HepG2 (cell line): ENCODE measurements at regions not wholly inside any gene's neighbourhood (a gene's known extent, or its start where the extent isn't known, plus 50 kb on each side); places are given as distances from the start of the nearest gene placed in this dataset.

Source experiments
- ATAC-seq: fragments of 200-7000 bp; cut with Tn5 transposase; 3 replicates; pipeline ENCODE4 v1.9.1; 2020; ENCODE audit warnings: mild to moderate bottlenecking, moderate library complexity
- BruUV-seq: library from RNA; stranded (reverse); fragments of 400-500 nt; replicated peaks from 2 replicates; lab custom pipeline; 2021; lab: Mats Ljungman, UMichigan
- CTCF ChIA-PET: fragments of 300-600 bp; formaldehyde crosslinking; extraction: SDS; loops from one replicate; lab custom pipeline; 2021; ENCODE audit warnings: low total read pairs, inconsistent platforms, low intra/inter-chr PET ratio; lab: Yijun Ruan, JAX
- POLR2A ChIA-PET: fragments of 350-600 bp; sonication (Branson Sonifier 250); formaldehyde crosslinking; loops from one replicate; lab custom pipeline; 2020; ENCODE audit warnings: antibody characterized with exemption, inconsistent platforms; lab: Yijun Ruan, JAX
- DNase-seq: peaks from one replicate; pipeline ENCODE4 v3.0.0-alpha.2; 2015; ENCODE audit warnings: low spot score
- FAIRE-seq: peaks from 3 replicates; lab custom pipeline; 2011; peaks lifted over from hg19 to GRCh38; lab: Jason Lieb, UNC
- H2AFZ ChIP-seq: one replicate; pipeline ENCODE4 v1.6.1; 2011; ENCODE audit warnings: low read length, inconsistent platforms
- H3K27ac ChIP-seq: fragments of 300-600 bp; 3 replicates; pipeline ENCODE4 v1.8.0; 2011; ENCODE audit warnings: mixed run types, mild to moderate bottlenecking, mixed read lengths, low read length, inconsistent platforms; ENCODE audit not compliant: insufficient read depth; ENCODE audit errors: extremely low read length
- H3K27me3 ChIP-seq, 2 experiments: fragments of 200-600 bp in 1 of 2; 2 replicates in 1 of 2; 3 replicates in 1 of 2; pipeline versions ENCODE4 v1.6.0 to v1.8.0; 2011; ENCODE audit warnings: low read length in 2 of 2, mild to moderate bottlenecking in 2 of 2, moderate library complexity in 2 of 2, inconsistent platforms in 1 of 2; ENCODE audit not compliant: insufficient read depth in 2 of 2, control insufficient read depth in 1 of 2
- H3K36me3 ChIP-seq, 2 experiments: fragments of 200-600 bp in 1 of 2; replicated peaks in 1 of 2; 2 replicates in 1 of 2; 3 replicates in 1 of 2; pipeline versions ENCODE4 v1.5.1 to v1.8.0; 2011; ENCODE audit warnings: low read length in 2 of 2, inconsistent platforms in 1 of 2; ENCODE audit not compliant: insufficient read depth in 2 of 2, control insufficient read depth in 1 of 2
- H3K4me1 ChIP-seq: 2 replicates; pipeline ENCODE4 v1.5.1; 2012; ENCODE audit warnings: low read length, inconsistent platforms; ENCODE audit not compliant: insufficient read depth
- H3K4me2 ChIP-seq: 2 replicates; pipeline ENCODE4 v1.6.0; 2011; ENCODE audit warnings: low read depth, low read length, inconsistent platforms
- H3K4me3 ChIP-seq, 3 experiments: fragments of 200-600 bp in 1 of 3; sonication (generic), shearing (Covaris generic) in 1 of 3; replicated peaks in 1 of 3; 2 replicates each; pipeline ENCODE4 v1.5.1; 2011 to 2016; ENCODE audit warnings: low read length in 3 of 3, inconsistent platforms in 2 of 3, low read depth in 2 of 3, mild to moderate bottlenecking in 2 of 3, control low read depth in 1 of 3, mixed read lengths in 1 of 3; ENCODE audit not compliant: insufficient read depth in 1 of 3
- H3K79me2 ChIP-seq: one replicate; pipeline ENCODE4 v1.6.1; 2011; ENCODE audit warnings: low read length, inconsistent platforms; ENCODE audit not compliant: insufficient read depth
- H3K9ac ChIP-seq: 2 replicates; pipeline ENCODE4 v1.6.0; 2011; ENCODE audit warnings: mild to moderate bottlenecking, low read depth, low read length, inconsistent platforms; ENCODE audit not compliant: insufficient read depth
- H3K9me3 ChIP-seq: 2 replicates; pipeline ENCODE4 v1.5.1; 2012; ENCODE audit warnings: mild to moderate bottlenecking, low read length
- H4K20me1 ChIP-seq: 2 replicates; pipeline ENCODE4 v1.6.0; 2011; ENCODE audit warnings: inconsistent platforms, mild to moderate bottlenecking, low read length, moderate library complexity; ENCODE audit not compliant: insufficient read depth
- CEBPG ChIP-seq: IDR thresholded peaks from 2 replicates; pipeline ENCODE4 v1.6.1; 2016
- JUN ChIP-seq: sonication (generic); formaldehyde crosslinking; IDR thresholded peaks from 2 replicates; pipeline ENCODE4 v1.4.0; 2020; ENCODE audit warnings: mild to moderate bottlenecking, missing genetic modification reagents
- KDM5B ChIP-seq: sonication (generic); formaldehyde crosslinking; IDR thresholded peaks from 2 replicates; pipeline ENCODE4 v1.4.0; 2020; ENCODE audit warnings: missing genetic modification reagents, mild to moderate bottlenecking, borderline replicate concordance
- MTA1 ChIP-seq: sonication (generic); formaldehyde crosslinking; IDR thresholded peaks from 2 replicates; pipeline ENCODE4 v1.4.0; 2020; ENCODE audit warnings: missing genetic modification reagents, mild to moderate bottlenecking, borderline replicate concordance
- MYNN ChIP-seq: sonication (generic); formaldehyde crosslinking; IDR thresholded peaks from 2 replicates; pipeline ENCODE4 v1.4.0; 2020; ENCODE audit warnings: mild to moderate bottlenecking, low read depth, missing genetic modification reagents
- NBN ChIP-seq: fragments of 450-650 bp; conservative IDR thresholded peaks from 2 replicates; pipeline ENCODE4 v1.6.1; 2017
- RFXAP ChIP-seq: sonication (generic); formaldehyde crosslinking; IDR thresholded peaks from 2 replicates; pipeline ENCODE4 v1.4.0; 2020; ENCODE audit warnings: missing genetic modification reagents, borderline replicate concordance
- ZNF138 ChIP-seq: sonication (generic); formaldehyde crosslinking; IDR thresholded peaks from 2 replicates; pipeline ENCODE4 v1.5.0; 2020; ENCODE audit warnings: mild to moderate bottlenecking, low read depth, missing genetic modification reagents
- ZNF282 ChIP-seq: fragments of 450-650 bp; IDR thresholded peaks from 2 replicates; pipeline ENCODE4 v1.6.1; 2018; ENCODE audit not compliant: partially characterized antibody
- ZNF501 ChIP-seq: sonication (generic); formaldehyde crosslinking; IDR thresholded peaks from 2 replicates; pipeline ENCODE4 v1.5.1; 2020; ENCODE audit warnings: mild to moderate bottlenecking, moderate library complexity, missing genetic modification reagents
- ZNF616 ChIP-seq: sonication (generic); formaldehyde crosslinking; IDR thresholded peaks from 2 replicates; pipeline ENCODE4 v1.5.0; 2020; ENCODE audit warnings: low read depth, mild to moderate bottlenecking, missing genetic modification reagents
- ZSCAN20 ChIP-seq: sonication (generic); formaldehyde crosslinking; IDR thresholded peaks from 2 replicates; pipeline ENCODE4 v1.4.0; 2020; ENCODE audit warnings: missing genetic modification reagents, mild to moderate bottlenecking, borderline replicate concordance
- whole genome bisulfite sequencing: methylation state at CpG from one replicate; pipeline ENCODE4 v1.1.6; 2017; ENCODE audit warnings: low lambda C conversion rate; 5-methylcytosine and 5-hydroxymethylcytosine counted together
- in situ Hi-C: cut with HindIII; loops from 2 replicates; pipeline ENCODE4 v1.10.0; 2017; ENCODE audit warnings: low pct_unique_long_range_greater_than_20kb; ENCODE audit not compliant: extremely low pct_ligation_motif_present
- intact Hi-C: fragments of 100-400 bp; cut with micrococcal nuclease; formaldehyde crosslinking; loops from one replicate; pipeline ENCODE4 v1.10.0; 2022; ENCODE audit not compliant: unreplicated experiment
- TF ChIP-seq, protein P1 (sequence below): IDR thresholded peaks from 2 replicates; pipeline ENCODE4 v1.6.1; 2018; ENCODE audit warnings: missing genetic modification reagents
- TF ChIP-seq, protein P2 (sequence below): IDR thresholded peaks from 2 replicates; pipeline ENCODE4 v1.6.1; 2016; ENCODE audit warnings: mild to moderate bottlenecking, missing biosample characterization, missing genetic modification reagents

DNA sequence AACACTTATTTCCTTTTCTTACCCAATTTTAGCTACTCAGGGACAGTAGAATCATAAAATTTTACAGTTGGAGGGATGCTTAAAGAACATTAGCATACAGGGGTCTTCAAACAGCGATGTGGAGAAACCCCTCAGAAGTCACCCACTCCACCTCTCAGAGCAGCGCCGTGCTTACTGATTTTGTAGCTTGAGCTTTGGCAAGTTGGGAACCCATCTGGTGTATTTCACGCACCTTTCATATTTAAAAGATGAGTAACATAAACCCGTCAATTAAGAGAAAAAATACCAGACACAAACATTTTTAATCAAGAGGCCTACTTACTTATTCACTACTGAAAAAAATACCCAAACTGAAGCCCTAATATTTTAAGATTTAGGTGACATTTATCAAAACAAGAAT lies 80.9 kb downstream of the ADAMTS15 start:
- no peak overlapping the region for H3K27ac ChIP-seq
- TF ChIP-seq RFXAP (CRISPR knock-in tag): no peak
- no peak for TF ChIP-seq ZNF616 (CRISPR knock-in tag)
- no peak for TF ChIP-seq ZNF501 (CRISPR knock-in tag)
- no peak for TF ChIP-seq ZSCAN20 (CRISPR knock-in tag)
- no peak for TF ChIP-seq MYNN (CRISPR knock-in tag)
- no peak for TF ChIP-seq ZNF282
- no peak for TF ChIP-seq CEBPG
- TF ChIP-seq MTA1 (CRISPR knock-in tag): no peak
- TF ChIP-seq KDM5B (CRISPR knock-in tag): no peak
- TF ChIP-seq JUN (CRISPR knock-in tag): no peak
- TF ChIP-seq NBN: no peak
- TF ChIP-seq ZNF138 (CRISPR knock-in tag): no peak
- TF ChIP-seq, all 625 proteins: peak for 0
- BruUV-seq: no TSS peak
- DNase-seq (no peak), FAIRE-seq (no peak), ATAC-seq (no peak)
- Histone ChIP-seq H3K4me3 (no peak overlapping the region), H3K79me2 (no peaks in the 10 kb centered on the region), H3K9me3 (no peaks in the 10 kb centered on the region), H3K9ac (no peak overlapping the region), H4K20me1 (no peaks in the 10 kb centered on the region), H3K4me1 (no peaks in the 10 kb centered on the region), H3K27me3 (peaks cover 1 to 14% of the 10 kb centered on the region in 2 experiments; a peak in 3 of 5 replicates), H3K36me3 (no peaks in the 10 kb centered on the region), H2AFZ (no peak overlapping the region), H3K4me2 (no peak overlapping the region)
- ChIA-PET POLR2A (no interaction called here), CTCF (no interaction called here)
- WGBS: 55% methylated on average over 5 of the region's 5 CpGs
- in situ Hi-C loops (no loop called here), intact Hi-C loops (no loop called here)

DNA sequence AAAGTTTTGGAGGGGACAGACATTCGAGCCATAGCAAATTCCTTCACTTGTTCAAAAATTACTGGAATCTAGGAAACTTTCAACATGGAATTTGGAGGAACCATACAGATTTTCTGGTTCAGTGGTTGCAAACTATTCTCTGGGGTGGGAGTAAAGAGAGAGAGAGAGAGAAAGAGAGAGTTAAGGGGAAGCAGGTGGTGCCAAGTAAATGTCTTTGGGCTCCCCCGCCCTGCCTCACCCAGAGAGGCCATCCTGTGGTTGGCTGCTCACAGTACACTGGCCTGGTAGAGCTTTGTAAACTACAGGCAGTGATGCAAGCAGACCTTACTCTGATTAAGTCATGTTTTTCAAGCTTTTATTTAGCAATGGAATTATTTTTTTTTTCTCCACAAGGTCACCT lies 82.6 kb downstream of the ADAMTS15 start:
- in situ Hi-C loops (no loop called here), intact Hi-C loops (no loop called here)
- ChIA-PET POLR2A (no interaction called here), CTCF (no interaction called here)
- Histone ChIP-seq H3K4me3 (no peak overlapping the region), H3K79me2 (no peaks in the 10 kb centered on the region), H3K27ac (no peak overlapping the region), H3K4me2 (no peak overlapping the region), H3K4me1 (no peaks in the 10 kb centered on the region), H3K9ac (no peak overlapping the region), H3K9me3 (no peaks in the 10 kb centered on the region), H2AFZ (no peak overlapping the region), H4K20me1 (no peaks in the 10 kb centered on the region), H3K27me3 (peaks cover 1 to 13% of the 10 kb centered on the region in 2 experiments; a peak in 3 of 5 replicates), H3K36me3 (no peaks in the 10 kb centered on the region)
- no peak for ATAC-seq
- FAIRE-seq: no peak
- WGBS: 0% methylated on average over 2 of the region's 2 CpGs
- BruUV-seq: no TSS peak
- no peak for DNase-seq
- TF ChIP-seq, protein P1, sequence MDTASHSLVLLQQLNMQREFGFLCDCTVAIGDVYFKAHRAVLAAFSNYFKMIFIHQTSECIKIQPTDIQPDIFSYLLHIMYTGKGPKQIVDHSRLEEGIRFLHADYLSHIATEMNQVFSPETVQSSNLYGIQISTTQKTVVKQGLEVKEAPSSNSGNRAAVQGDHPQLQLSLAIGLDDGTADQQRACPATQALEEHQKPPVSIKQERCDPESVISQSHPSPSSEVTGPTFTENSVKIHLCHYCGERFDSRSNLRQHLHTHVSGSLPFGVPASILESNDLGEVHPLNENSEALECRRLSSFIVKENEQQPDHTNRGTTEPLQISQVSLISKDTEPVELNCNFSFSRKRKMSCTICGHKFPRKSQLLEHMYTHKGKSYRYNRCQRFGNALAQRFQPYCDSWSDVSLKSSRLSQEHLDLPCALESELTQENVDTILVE (CRISPR knock-in tag): no peak
- TF ChIP-seq, protein P2, sequence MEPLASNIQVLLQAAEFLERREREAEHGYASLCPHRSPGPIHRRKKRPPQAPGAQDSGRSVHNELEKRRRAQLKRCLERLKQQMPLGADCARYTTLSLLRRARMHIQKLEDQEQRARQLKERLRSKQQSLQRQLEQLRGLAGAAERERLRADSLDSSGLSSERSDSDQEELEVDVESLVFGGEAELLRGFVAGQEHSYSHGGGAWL (CRISPR knock-in tag): no peak
